BLaER1 treated with 17β-estradiol and CSF1 and Interleukin-3, amounts not matched to agents 10 nM and 100 nM (cell line): ENCODE measurements at regions not wholly inside any gene's neighbourhood (a gene's known extent, or its start where the extent isn't known, plus 50 kb on each side); places are given as distances from the start of the nearest gene placed in this dataset.

ENCODE experiments used
- H3K27ac ChIP-seq, 11 experiments: shearing (Covaris generic); formaldehyde crosslinking; 2 replicates each; pipeline ENCODE4 v1.8.1; 2022
- H3K27me3 ChIP-seq, 11 experiments: shearing (Covaris generic); formaldehyde crosslinking; 2 replicates each; pipeline ENCODE4 v1.8.1; 2022
- H3K36me3 ChIP-seq, 11 experiments: shearing (Covaris generic); formaldehyde crosslinking; 2 replicates each; pipeline ENCODE4 v1.8.1; 2022
- H3K4me1 ChIP-seq, 10 experiments: shearing (Covaris generic); formaldehyde crosslinking; 2 replicates each; pipeline ENCODE4 v1.8.1; 2022
- H3K4me2 ChIP-seq, 11 experiments: shearing (Covaris generic); formaldehyde crosslinking; 2 replicates each; pipeline ENCODE4 v1.8.1; 2022
- H3K4me3 ChIP-seq, 10 experiments: shearing (Covaris generic); formaldehyde crosslinking; 2 replicates each; pipeline ENCODE4 v1.8.1; 2022
- H3K9ac ChIP-seq, 11 experiments: shearing (Covaris generic); formaldehyde crosslinking; 2 replicates each; pipeline ENCODE4 v1.8.1; 2022
- H3K9me3 ChIP-seq, 11 experiments: shearing (Covaris generic); formaldehyde crosslinking; replicated peaks in 1 of 11; 2 replicates each; pipeline ENCODE4 v1.8.1; 2022
- H4K20me1 ChIP-seq, 11 experiments: shearing (Covaris generic); formaldehyde crosslinking; 2 replicates each; pipeline ENCODE4 v1.8.1; 2022
- Cebpa-rat ChIP-seq, 11 experiments: shearing (Covaris generic); IDR thresholded peaks; 2 replicates each; pipeline ENCODE4 v1.8.1; 2022

- TF ChIP-seq Cebpa-rat (IDR thresholded peaks at IDR 0.05), result no peak
- H3K27ac ChIP-seq, result no peak overlapping the region
- no peaks in the 10 kb centered on the region for H3K27me3 ChIP-seq
- no peak overlapping the region for H3K4me3 ChIP-seq
- H3K4me2 ChIP-seq, result no peak overlapping the region
- H3K9me3 ChIP-seq, result peaks cover 0 to 11% (median 5%) of the 10 kb centered on the region in 11 experiments; a peak in 3 of 22 replicates
- no peaks in the 10 kb centered on the region for H4K20me1 ChIP-seq
- no peak overlapping the region for H3K9ac ChIP-seq
- peaks cover 0 to 21% (median 4%) of the 10 kb centered on the region in 10 experiments; a peak in 9 of 20 replicates for H3K4me1 ChIP-seq
- H3K36me3 ChIP-seq, result no peaks in the 10 kb centered on the region
These were observed 120.8 kb upstream of the GADD45A start for GRCh38 chr1:67564193-67564592.

- Histone ChIP-seq H3K9ac (no peak overlapping the region), H3K4me1 (peaks cover 0 to 5% (median 0%) of the 10 kb centered on the region in 10 experiments; a peak in 5 of 20 replicates), H3K36me3 (no peaks in the 10 kb centered on the region), H4K20me1 (no peaks in the 10 kb centered on the region), H3K4me3 (no peak overlapping the region), H3K27me3 (no peaks in the 10 kb centered on the region), H3K27ac (no peak overlapping the region), H3K9me3 (peaks cover 0 to 11% (median 5%) of the 10 kb centered on the region in 11 experiments; a peak in 3 of 22 replicates), H3K4me2 (no peak overlapping the region)
- TF ChIP-seq Cebpa-rat (IDR thresholded peaks at IDR 0.05), result no peak
These were observed 118.1 kb upstream of the GADD45A start for GRCh38 chr1:67566803-67567377.

GRCh38 chr1:67570486-67571143 is 114.4 kb upstream of the GADD45A start:
- Histone ChIP-seq H3K9me3 (no peaks in the 10 kb centered on the region), H3K9ac (no peak overlapping the region), H3K4me3 (no peak overlapping the region), H3K27me3 (no peaks in the 10 kb centered on the region), H3K4me1 (no peaks in the 10 kb centered on the region), H3K4me2 (no peak overlapping the region), H4K20me1 (no peaks in the 10 kb centered on the region), H3K36me3 (no peaks in the 10 kb centered on the region), H3K27ac (no peak overlapping the region)
- TF ChIP-seq Cebpa-rat (IDR thresholded peaks at IDR 0.05), result no peak

GRCh38 chr1:67571406-67571805 is 113.6 kb upstream of the GADD45A start:
- no peaks in the 10 kb centered on the region for H3K4me1 ChIP-seq

GRCh38 chr1:67571901-67572593 is 113.0 kb upstream of the GADD45A start:
- no peaks in the 10 kb centered on the region for H3K27me3 ChIP-seq
- H3K36me3 ChIP-seq, result no peaks in the 10 kb centered on the region
- no peak overlapping the region for H3K27ac ChIP-seq
- no peak for TF ChIP-seq Cebpa-rat (IDR thresholded peaks at IDR 0.05)
- H3K4me1 ChIP-seq, result no peaks in the 10 kb centered on the region
- no peak overlapping the region for H3K4me3 ChIP-seq
- no peak overlapping the region for H3K4me2 ChIP-seq
- H4K20me1 ChIP-seq, result no peaks in the 10 kb centered on the region
- H3K9ac ChIP-seq, result no peak overlapping the region
- H3K9me3 ChIP-seq, result no peaks in the 10 kb centered on the region

More at GRCh38 chr1:67571406-67571805, 113.6 kb upstream of the GADD45A start:
- Histone ChIP-seq H3K27ac (no peak overlapping the region), H4K20me1 (no peaks in the 10 kb centered on the region), H3K27me3 (no peaks in the 10 kb centered on the region), H3K36me3 (no peaks in the 10 kb centered on the region), H3K9ac (no peak overlapping the region), H3K4me2 (no peak overlapping the region), H3K4me3 (no peak overlapping the region), H3K9me3 (no peaks in the 10 kb centered on the region)
- no peak for TF ChIP-seq Cebpa-rat (IDR thresholded peaks at IDR 0.05)

- no peaks in the 10 kb centered on the region for H3K4me1 ChIP-seq
- TF ChIP-seq Cebpa-rat (IDR thresholded peaks at IDR 0.05), result no peak
- no peak overlapping the region for H3K4me2 ChIP-seq
- no peaks in the 10 kb centered on the region for H3K36me3 ChIP-seq
- no peaks in the 10 kb centered on the region for H4K20me1 ChIP-seq
- no peaks in the 10 kb centered on the region for H3K27me3 ChIP-seq
- H3K4me3 ChIP-seq, result no peak overlapping the region
- H3K27ac ChIP-seq, result no peak overlapping the region
- no peaks in the 10 kb centered on the region for H3K9me3 ChIP-seq
- no peak overlapping the region for H3K9ac ChIP-seq
These were observed 112.3 kb upstream of the GADD45A start for GRCh38 chr1:67572594-67573221.

GRCh38 chr1:67573311-67573872 is 111.6 kb upstream of the GADD45A start:
- Histone ChIP-seq H3K9me3 (no peaks in the 10 kb centered on the region), H3K4me3 (no peak overlapping the region), H3K9ac (no peak overlapping the region), H3K36me3 (no peaks in the 10 kb centered on the region), H3K4me1 (no peaks in the 10 kb centered on the region), H3K4me2 (no peak overlapping the region), H4K20me1 (no peaks in the 10 kb centered on the region), H3K27ac (no peak overlapping the region), H3K27me3 (no peaks in the 10 kb centered on the region)
- TF ChIP-seq Cebpa-rat (IDR thresholded peaks at IDR 0.05), result no peak

- Histone ChIP-seq H3K9ac (no peak overlapping the region), H3K27me3 (no peaks in the 10 kb centered on the region), H3K36me3 (no peaks in the 10 kb centered on the region), H3K4me3 (no peak overlapping the region), H3K9me3 (no peaks in the 10 kb centered on the region), H3K4me2 (no peak overlapping the region), H3K27ac (no peak overlapping the region), H3K4me1 (no peaks in the 10 kb centered on the region), H4K20me1 (no peaks in the 10 kb centered on the region)
- no peak for TF ChIP-seq Cebpa-rat (IDR thresholded peaks at IDR 0.05)
These were observed 110.8 kb upstream of the GADD45A start for GRCh38 chr1:67574221-67574620.

GRCh38 chr1:67575861-67576260 is 109.1 kb upstream of the GADD45A start:
- Histone ChIP-seq H3K4me1 (peaks cover 0 to 9% (median 3%) of the 10 kb centered on the region in 10 experiments; a peak in 4 of 20 replicates), H3K9ac (no peak overlapping the region), H3K27me3 (no peaks in the 10 kb centered on the region), H3K9me3 (no peaks in the 10 kb centered on the region), H3K4me2 (no peak overlapping the region), H3K27ac (no peak overlapping the region), H3K4me3 (no peak overlapping the region), H3K36me3 (no peaks in the 10 kb centered on the region), H4K20me1 (no peaks in the 10 kb centered on the region)
- no peak for TF ChIP-seq Cebpa-rat (IDR thresholded peaks at IDR 0.05)
